ENCODE measurements at regions not wholly inside any gene's neighbourhood (a gene's known extent, or its start where the extent isn't known, plus 50 kb on each side); places are given as distances from the start of the nearest gene placed in this dataset.

DNA sequence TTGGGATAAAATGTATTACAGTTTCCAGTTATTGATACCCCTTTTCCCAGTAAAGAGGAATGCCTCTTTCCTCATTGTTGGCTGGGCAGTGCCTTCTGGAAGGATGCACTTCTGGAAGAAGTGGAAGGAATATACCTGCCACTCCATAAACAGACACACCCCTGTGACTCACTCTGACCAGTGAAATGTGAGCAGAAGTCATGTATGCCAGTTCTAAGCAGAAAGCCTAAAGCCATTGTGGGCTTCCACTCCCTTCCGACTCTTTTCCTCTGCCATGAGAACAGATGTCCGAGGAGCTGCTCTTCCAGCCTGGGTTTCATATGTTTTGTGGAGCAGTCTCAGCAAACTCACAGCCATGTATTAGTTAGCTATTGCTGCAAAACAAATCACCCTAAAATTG, 166.1 kb upstream of the SERP2 start:
- TF ChIP-seq GABPA (IDR thresholded peaks at IDR 0.05; ENCODE audit: borderline replicate concordance, insufficient read depth, low read length) (no peak), POLR2A (IDR thresholded peaks at IDR 0.05; ENCODE audit: control extremely low read depth in 1 of 2, low read depth in 2 of 2, low read length in 2 of 2) (no peak), SIRT6 (IDR thresholded peaks at IDR 0.05; ENCODE audit: low read length) (no peak), EP300 (IDR thresholded peaks at IDR 0.05; ENCODE audit: borderline replicate concordance in 1 of 2, low read depth in 2 of 2, low read length in 2 of 2) (no peak), POLR2AphosphoS5 (IDR thresholded peaks at IDR 0.05; ENCODE audit: low read depth, low read length) (no peak), YY1 (IDR thresholded peaks at IDR 0.05; ENCODE audit: low read depth, low read length) (no peak), POU5F1 (IDR thresholded peaks at IDR 0.05; ENCODE audit: low read depth, low read length) (no peak), SUZ12 (IDR thresholded peaks at IDR 0.05; ENCODE audit: low read length) (no peak), RBBP5 (IDR thresholded peaks at IDR 0.05; ENCODE audit: borderline replicate concordance, low read depth, low read length) (no peak)
- TF ChIP-seq, protein P1, sequence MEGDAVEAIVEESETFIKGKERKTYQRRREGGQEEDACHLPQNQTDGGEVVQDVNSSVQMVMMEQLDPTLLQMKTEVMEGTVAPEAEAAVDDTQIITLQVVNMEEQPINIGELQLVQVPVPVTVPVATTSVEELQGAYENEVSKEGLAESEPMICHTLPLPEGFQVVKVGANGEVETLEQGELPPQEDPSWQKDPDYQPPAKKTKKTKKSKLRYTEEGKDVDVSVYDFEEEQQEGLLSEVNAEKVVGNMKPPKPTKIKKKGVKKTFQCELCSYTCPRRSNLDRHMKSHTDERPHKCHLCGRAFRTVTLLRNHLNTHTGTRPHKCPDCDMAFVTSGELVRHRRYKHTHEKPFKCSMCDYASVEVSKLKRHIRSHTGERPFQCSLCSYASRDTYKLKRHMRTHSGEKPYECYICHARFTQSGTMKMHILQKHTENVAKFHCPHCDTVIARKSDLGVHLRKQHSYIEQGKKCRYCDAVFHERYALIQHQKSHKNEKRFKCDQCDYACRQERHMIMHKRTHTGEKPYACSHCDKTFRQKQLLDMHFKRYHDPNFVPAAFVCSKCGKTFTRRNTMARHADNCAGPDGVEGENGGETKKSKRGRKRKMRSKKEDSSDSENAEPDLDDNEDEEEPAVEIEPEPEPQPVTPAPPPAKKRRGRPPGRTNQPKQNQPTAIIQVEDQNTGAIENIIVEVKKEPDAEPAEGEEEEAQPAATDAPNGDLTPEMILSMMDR (IDR thresholded peaks at IDR 0.05; ENCODE audit: control extremely low read depth in 1 of 3, insufficient read depth in 1 of 3, low read depth in 1 of 3, low read length in 3 of 3) = no peak
- TF ChIP-seq, protein P2, sequence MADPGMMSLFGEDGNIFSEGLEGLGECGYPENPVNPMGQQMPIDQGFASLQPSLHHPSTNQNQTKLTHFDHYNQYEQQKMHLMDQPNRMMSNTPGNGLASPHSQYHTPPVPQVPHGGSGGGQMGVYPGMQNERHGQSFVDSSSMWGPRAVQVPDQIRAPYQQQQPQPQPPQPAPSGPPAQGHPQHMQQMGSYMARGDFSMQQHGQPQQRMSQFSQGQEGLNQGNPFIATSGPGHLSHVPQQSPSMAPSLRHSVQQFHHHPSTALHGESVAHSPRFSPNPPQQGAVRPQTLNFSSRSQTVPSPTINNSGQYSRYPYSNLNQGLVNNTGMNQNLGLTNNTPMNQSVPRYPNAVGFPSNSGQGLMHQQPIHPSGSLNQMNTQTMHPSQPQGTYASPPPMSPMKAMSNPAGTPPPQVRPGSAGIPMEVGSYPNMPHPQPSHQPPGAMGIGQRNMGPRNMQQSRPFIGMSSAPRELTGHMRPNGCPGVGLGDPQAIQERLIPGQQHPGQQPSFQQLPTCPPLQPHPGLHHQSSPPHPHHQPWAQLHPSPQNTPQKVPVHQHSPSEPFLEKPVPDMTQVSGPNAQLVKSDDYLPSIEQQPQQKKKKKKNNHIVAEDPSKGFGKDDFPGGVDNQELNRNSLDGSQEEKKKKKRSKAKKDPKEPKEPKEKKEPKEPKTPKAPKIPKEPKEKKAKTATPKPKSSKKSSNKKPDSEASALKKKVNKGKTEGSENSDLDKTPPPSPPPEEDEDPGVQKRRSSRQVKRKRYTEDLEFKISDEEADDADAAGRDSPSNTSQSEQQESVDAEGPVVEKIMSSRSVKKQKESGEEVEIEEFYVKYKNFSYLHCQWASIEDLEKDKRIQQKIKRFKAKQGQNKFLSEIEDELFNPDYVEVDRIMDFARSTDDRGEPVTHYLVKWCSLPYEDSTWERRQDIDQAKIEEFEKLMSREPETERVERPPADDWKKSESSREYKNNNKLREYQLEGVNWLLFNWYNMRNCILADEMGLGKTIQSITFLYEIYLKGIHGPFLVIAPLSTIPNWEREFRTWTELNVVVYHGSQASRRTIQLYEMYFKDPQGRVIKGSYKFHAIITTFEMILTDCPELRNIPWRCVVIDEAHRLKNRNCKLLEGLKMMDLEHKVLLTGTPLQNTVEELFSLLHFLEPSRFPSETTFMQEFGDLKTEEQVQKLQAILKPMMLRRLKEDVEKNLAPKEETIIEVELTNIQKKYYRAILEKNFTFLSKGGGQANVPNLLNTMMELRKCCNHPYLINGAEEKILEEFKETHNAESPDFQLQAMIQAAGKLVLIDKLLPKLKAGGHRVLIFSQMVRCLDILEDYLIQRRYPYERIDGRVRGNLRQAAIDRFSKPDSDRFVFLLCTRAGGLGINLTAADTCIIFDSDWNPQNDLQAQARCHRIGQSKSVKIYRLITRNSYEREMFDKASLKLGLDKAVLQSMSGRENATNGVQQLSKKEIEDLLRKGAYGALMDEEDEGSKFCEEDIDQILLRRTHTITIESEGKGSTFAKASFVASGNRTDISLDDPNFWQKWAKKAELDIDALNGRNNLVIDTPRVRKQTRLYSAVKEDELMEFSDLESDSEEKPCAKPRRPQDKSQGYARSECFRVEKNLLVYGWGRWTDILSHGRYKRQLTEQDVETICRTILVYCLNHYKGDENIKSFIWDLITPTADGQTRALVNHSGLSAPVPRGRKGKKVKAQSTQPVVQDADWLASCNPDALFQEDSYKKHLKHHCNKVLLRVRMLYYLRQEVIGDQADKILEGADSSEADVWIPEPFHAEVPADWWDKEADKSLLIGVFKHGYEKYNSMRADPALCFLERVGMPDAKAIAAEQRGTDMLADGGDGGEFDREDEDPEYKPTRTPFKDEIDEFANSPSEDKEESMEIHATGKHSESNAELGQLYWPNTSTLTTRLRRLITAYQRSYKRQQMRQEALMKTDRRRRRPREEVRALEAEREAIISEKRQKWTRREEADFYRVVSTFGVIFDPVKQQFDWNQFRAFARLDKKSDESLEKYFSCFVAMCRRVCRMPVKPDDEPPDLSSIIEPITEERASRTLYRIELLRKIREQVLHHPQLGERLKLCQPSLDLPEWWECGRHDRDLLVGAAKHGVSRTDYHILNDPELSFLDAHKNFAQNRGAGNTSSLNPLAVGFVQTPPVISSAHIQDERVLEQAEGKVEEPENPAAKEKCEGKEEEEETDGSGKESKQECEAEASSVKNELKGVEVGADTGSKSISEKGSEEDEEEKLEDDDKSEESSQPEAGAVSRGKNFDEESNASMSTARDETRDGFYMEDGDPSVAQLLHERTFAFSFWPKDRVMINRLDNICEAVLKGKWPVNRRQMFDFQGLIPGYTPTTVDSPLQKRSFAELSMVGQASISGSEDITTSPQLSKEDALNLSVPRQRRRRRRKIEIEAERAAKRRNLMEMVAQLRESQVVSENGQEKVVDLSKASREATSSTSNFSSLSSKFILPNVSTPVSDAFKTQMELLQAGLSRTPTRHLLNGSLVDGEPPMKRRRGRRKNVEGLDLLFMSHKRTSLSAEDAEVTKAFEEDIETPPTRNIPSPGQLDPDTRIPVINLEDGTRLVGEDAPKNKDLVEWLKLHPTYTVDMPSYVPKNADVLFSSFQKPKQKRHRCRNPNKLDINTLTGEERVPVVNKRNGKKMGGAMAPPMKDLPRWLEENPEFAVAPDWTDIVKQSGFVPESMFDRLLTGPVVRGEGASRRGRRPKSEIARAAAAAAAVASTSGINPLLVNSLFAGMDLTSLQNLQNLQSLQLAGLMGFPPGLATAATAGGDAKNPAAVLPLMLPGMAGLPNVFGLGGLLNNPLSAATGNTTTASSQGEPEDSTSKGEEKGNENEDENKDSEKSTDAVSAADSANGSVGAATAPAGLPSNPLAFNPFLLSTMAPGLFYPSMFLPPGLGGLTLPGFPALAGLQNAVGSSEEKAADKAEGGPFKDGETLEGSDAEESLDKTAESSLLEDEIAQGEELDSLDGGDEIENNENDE (IDR thresholded peaks at IDR 0.05; ENCODE audit: insufficient replicate concordance, low read length) = no peak
- TF ChIP-seq, protein P3, sequence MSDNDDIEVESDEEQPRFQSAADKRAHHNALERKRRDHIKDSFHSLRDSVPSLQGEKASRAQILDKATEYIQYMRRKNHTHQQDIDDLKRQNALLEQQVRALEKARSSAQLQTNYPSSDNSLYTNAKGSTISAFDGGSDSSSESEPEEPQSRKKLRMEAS (IDR thresholded peaks at IDR 0.05) = no peak
